ENCODE measurements at regions not wholly inside any gene's neighbourhood (a gene's known extent, or its start where the extent isn't known, plus 50 kb on each side); places are given as distances from the start of the nearest gene placed in this dataset.

- no peak for DNase-seq (ENCODE audit: low read depth in 1 of 2, low spot score in 1 of 2)
- TF ChIP-seq JUND (IDR thresholded peaks at IDR 0.05; ENCODE audit: low read depth) = no peak
- in situ Hi-C loops (cut with HindIII; ENCODE audit: low pct_unique_long_range_greater_than_20kb, low sequenced_read_pairs) = no loop called here
Measured at GRCh38 chr1:29436181-29436785, 200.0 kb downstream of the PTPRU start.

- in situ Hi-C loops (cut with HindIII; ENCODE audit: low pct_unique_long_range_greater_than_20kb, low sequenced_read_pairs) = no loop called here
- DNase-seq (ENCODE audit: low read depth in 1 of 2, low spot score in 1 of 2) = no peak
- TF ChIP-seq JUND (IDR thresholded peaks at IDR 0.05; ENCODE audit: low read depth) = no peak
Measured at GRCh38 chr1:29433830-29434229, 197.5 kb downstream of the PTPRU start.

GRCh38 chr1:29431138-29431537 lies 194.8 kb downstream of the PTPRU start:
- in situ Hi-C loops (cut with HindIII; ENCODE audit: low pct_unique_long_range_greater_than_20kb, low sequenced_read_pairs) = no loop called here
- no peak for TF ChIP-seq JUND (IDR thresholded peaks at IDR 0.05; ENCODE audit: low read depth)

GRCh38 chr1:29429656-29430055 lies 193.3 kb downstream of the PTPRU start:
- no peak for DNase-seq (ENCODE audit: low read depth in 1 of 2, low spot score in 1 of 2)
- in situ Hi-C loops (cut with HindIII; ENCODE audit: low pct_unique_long_range_greater_than_20kb, low sequenced_read_pairs) = no loop called here
- TF ChIP-seq JUND (IDR thresholded peaks at IDR 0.05; ENCODE audit: low read depth) = no peak

More at GRCh38 chr1:29431138-29431537, 194.8 kb downstream of the PTPRU start:
- DNase-seq (ENCODE audit: low read depth in 1 of 2, low spot score in 1 of 2) = no peak

GRCh38 chr1:29428997-29429396 lies 192.7 kb downstream of the PTPRU start:
- DNase-seq (ENCODE audit: low read depth in 1 of 2, low spot score in 1 of 2) = no peak
- TF ChIP-seq JUND (IDR thresholded peaks at IDR 0.05; ENCODE audit: low read depth) = no peak
- in situ Hi-C loops (cut with HindIII; ENCODE audit: low pct_unique_long_range_greater_than_20kb, low sequenced_read_pairs) = no loop called here

- DNase-seq (ENCODE audit: low read depth in 1 of 2, low spot score in 1 of 2) = no peak
- in situ Hi-C loops (cut with HindIII; ENCODE audit: low pct_unique_long_range_greater_than_20kb, low sequenced_read_pairs) = no loop called here
- no peak for TF ChIP-seq JUND (IDR thresholded peaks at IDR 0.05; ENCODE audit: low read depth)
Measured at GRCh38 chr1:29428280-29428615, 191.9 kb downstream of the PTPRU start.

- in situ Hi-C loops (cut with HindIII; ENCODE audit: low pct_unique_long_range_greater_than_20kb, low sequenced_read_pairs) = no loop called here
- no peak for DNase-seq (ENCODE audit: low read depth in 1 of 2, low spot score in 1 of 2)
- TF ChIP-seq JUND (IDR thresholded peaks at IDR 0.05; ENCODE audit: low read depth) = no peak
Measured at GRCh38 chr1:29427614-29428279, 191.4 kb downstream of the PTPRU start.

- in situ Hi-C loops (cut with HindIII; ENCODE audit: low pct_unique_long_range_greater_than_20kb, low sequenced_read_pairs) = no loop called here
- no peak for TF ChIP-seq JUND (IDR thresholded peaks at IDR 0.05; ENCODE audit: low read depth)
- no peak for DNase-seq (ENCODE audit: low read depth in 1 of 2, low spot score in 1 of 2)
Measured at GRCh38 chr1:29426701-29427279, 190.5 kb downstream of the PTPRU start.

- DNase-seq (ENCODE audit: low read depth in 1 of 2, low spot score in 1 of 2) = no peak
- no peak for TF ChIP-seq JUND (IDR thresholded peaks at IDR 0.05; ENCODE audit: low read depth)
- in situ Hi-C loops (cut with HindIII; ENCODE audit: low pct_unique_long_range_greater_than_20kb, low sequenced_read_pairs) = no loop called here
Measured at GRCh38 chr1:29425631-29426030, 189.3 kb downstream of the PTPRU start.

- in situ Hi-C loops (cut with HindIII; ENCODE audit: low pct_unique_long_range_greater_than_20kb, low sequenced_read_pairs) = no loop called here
- DNase-seq (ENCODE audit: low read depth in 1 of 2, low spot score in 1 of 2) = no peak
- no peak for TF ChIP-seq JUND (IDR thresholded peaks at IDR 0.05; ENCODE audit: low read depth)
Measured at GRCh38 chr1:29424266-29424665, 187.9 kb downstream of the PTPRU start.

- no peak for DNase-seq (ENCODE audit: low read depth in 1 of 2, low spot score in 1 of 2)
- TF ChIP-seq JUND (IDR thresholded peaks at IDR 0.05; ENCODE audit: low read depth) = no peak
- in situ Hi-C loops (cut with HindIII; ENCODE audit: low pct_unique_long_range_greater_than_20kb, low sequenced_read_pairs) = no loop called here
Measured at GRCh38 chr1:29420202-29420601, 183.9 kb downstream of the PTPRU start.

GRCh38 chr1:29417971-29418370 lies 181.6 kb downstream of the PTPRU start:
- in situ Hi-C loops (cut with HindIII; ENCODE audit: low pct_unique_long_range_greater_than_20kb, low sequenced_read_pairs) = no loop called here
- no peak for DNase-seq (ENCODE audit: low read depth in 1 of 2, low spot score in 1 of 2)
- TF ChIP-seq JUND (IDR thresholded peaks at IDR 0.05; ENCODE audit: low read depth) = no peak

GRCh38 chr1:29417147-29417858 lies 181.0 kb downstream of the PTPRU start:
- no peak for DNase-seq (ENCODE audit: low read depth in 1 of 2, low spot score in 1 of 2)
- in situ Hi-C loops (cut with HindIII; ENCODE audit: low pct_unique_long_range_greater_than_20kb, low sequenced_read_pairs) = no loop called here

More at GRCh38 chr1:29417147-29417858, 181.0 kb downstream of the PTPRU start:
- TF ChIP-seq JUND (IDR thresholded peaks at IDR 0.05; ENCODE audit: low read depth) = no peak

All from T47D (cell line).